ENCODE measurements at regions not wholly inside any gene's neighbourhood (a gene's known extent, or its start where the extent isn't known, plus 50 kb on each side); places are given as distances from the start of the nearest gene placed in this dataset.

DNA sequence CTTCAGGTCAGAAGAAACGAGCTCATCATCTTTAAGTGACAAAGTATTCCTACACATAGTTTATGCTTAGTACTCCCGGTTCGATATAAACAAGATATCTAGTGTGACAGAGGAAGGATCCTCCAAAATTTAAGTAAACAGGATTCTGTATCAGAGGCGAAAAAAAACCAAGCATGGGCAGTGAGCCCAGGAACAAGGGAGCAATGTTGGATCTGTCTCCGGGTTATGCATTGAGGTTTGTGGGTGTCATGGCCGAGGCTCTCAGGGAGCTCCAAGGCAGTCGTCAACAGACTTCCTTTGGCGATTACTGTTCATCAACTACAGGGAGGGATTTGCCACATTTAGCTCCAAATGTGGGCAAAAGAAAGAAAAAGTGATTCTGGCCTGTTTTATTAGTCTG, 319.5 kb downstream of the CBLN4 start:
- Histone ChIP-seq H3K27ac (ENCODE audit: low read depth) (no peak overlapping the region), H3K27me3 (ENCODE audit: insufficient read depth) (no peaks in the 10 kb centered on the region), H3K9me2 (ENCODE audit: insufficient read depth) (no peaks in the 10 kb centered on the region), H3F3A (replicated peaks; ENCODE audit: low read depth) (no peaks in the 10 kb centered on the region), H2AFZ (no peak overlapping the region), H3K36me3 (ENCODE audit: insufficient read depth) (0 out of 2 replicates have a peak, but pooled peaks cover 12% of the 10 kb centered on the region), H3K4me3 (no peak overlapping the region), H3K4me2 (no peak overlapping the region), H3K4me1 (ENCODE audit: insufficient read depth) (no peaks in the 10 kb centered on the region), H4K20me1 (replicated peaks; ENCODE audit: insufficient read depth) (no peaks in the 10 kb centered on the region), H3K79me2 (replicated peaks; ENCODE audit: insufficient read depth) (no peaks in the 10 kb centered on the region)
- TF ChIP-seq NANOG (IDR thresholded peaks at IDR 0.05; ENCODE audit: borderline replicate concordance): no peak
- TF ChIP-seq EZH2phosphoT487 (IDR thresholded peaks at IDR 0.05; ENCODE audit: unreplicated experiment): no peak
- no peak for TF ChIP-seq ZNF114 (CRISPR knock-in tag; IDR thresholded peaks at IDR 0.05)
- TF ChIP-seq, protein P1, sequence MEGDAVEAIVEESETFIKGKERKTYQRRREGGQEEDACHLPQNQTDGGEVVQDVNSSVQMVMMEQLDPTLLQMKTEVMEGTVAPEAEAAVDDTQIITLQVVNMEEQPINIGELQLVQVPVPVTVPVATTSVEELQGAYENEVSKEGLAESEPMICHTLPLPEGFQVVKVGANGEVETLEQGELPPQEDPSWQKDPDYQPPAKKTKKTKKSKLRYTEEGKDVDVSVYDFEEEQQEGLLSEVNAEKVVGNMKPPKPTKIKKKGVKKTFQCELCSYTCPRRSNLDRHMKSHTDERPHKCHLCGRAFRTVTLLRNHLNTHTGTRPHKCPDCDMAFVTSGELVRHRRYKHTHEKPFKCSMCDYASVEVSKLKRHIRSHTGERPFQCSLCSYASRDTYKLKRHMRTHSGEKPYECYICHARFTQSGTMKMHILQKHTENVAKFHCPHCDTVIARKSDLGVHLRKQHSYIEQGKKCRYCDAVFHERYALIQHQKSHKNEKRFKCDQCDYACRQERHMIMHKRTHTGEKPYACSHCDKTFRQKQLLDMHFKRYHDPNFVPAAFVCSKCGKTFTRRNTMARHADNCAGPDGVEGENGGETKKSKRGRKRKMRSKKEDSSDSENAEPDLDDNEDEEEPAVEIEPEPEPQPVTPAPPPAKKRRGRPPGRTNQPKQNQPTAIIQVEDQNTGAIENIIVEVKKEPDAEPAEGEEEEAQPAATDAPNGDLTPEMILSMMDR (conservative IDR thresholded peaks at IDR 0.05; ENCODE audit: low read depth in 2 of 2): no peak
- TF ChIP-seq, protein P2, sequence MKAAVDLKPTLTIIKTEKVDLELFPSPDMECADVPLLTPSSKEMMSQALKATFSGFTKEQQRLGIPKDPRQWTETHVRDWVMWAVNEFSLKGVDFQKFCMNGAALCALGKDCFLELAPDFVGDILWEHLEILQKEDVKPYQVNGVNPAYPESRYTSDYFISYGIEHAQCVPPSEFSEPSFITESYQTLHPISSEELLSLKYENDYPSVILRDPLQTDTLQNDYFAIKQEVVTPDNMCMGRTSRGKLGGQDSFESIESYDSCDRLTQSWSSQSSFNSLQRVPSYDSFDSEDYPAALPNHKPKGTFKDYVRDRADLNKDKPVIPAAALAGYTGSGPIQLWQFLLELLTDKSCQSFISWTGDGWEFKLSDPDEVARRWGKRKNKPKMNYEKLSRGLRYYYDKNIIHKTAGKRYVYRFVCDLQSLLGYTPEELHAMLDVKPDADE (IDR thresholded peaks at IDR 0.05): no peak
- no peak for TF ChIP-seq ZNF331 (CRISPR knock-in tag; IDR thresholded peaks at IDR 0.05; ENCODE audit: low read depth)
- no peak for TF ChIP-seq JUNB (IDR thresholded peaks at IDR 0.05; ENCODE audit: unreplicated experiment)
- TF ChIP-seq STAT1 (IDR thresholded peaks at IDR 0.05; ENCODE audit: unreplicated experiment): no peak
- DNase-seq (ENCODE audit: low spot score) (no peak), ATAC-seq (no peak)
- Mint-ChIP-seq H3K36me3 (ENCODE audit: low read depth) (peaks cover 32% of the 10 kb centered on the region), H3K4me3 (no peak overlapping the region), H3K27ac (no peak overlapping the region), H3K9me3 (peaks cover 98% of the 10 kb centered on the region), H3K27me3 (ENCODE audit: insufficient read depth, low read depth, poor library complexity) (peaks cover 2% of the 10 kb centered on the region), H3K4me1 (no peaks in the 10 kb centered on the region)

DNA sequence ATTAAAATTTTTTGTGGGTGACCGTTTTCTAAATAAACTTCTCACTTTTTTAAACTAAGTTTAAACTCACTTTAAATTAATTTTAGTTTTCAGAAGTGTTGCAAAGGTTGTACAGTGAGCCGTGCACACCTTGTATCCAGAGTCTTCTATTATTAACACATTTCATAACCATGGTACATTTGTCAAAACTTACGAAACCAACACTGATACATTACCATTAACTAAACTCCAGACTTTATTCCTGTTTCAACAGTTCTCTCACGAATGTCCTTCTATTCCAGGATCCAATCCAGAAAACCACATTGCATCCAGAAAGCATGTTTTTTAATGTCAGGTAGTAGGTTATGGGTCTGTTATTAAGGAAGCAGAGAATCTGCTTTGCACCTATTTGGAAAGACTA, 319.9 kb downstream of the CBLN4 start:
- Histone ChIP-seq H3K4me3 (no peak overlapping the region), H2AFZ (no peak overlapping the region), H3K27me3 (ENCODE audit: insufficient read depth) (no peaks in the 10 kb centered on the region), H3K36me3 (ENCODE audit: insufficient read depth) (0 out of 2 replicates have a peak, but pooled peaks cover 12% of the 10 kb centered on the region), H3K79me2 (replicated peaks; ENCODE audit: insufficient read depth) (no peaks in the 10 kb centered on the region), H4K20me1 (replicated peaks; ENCODE audit: insufficient read depth) (no peaks in the 10 kb centered on the region), H3K27ac (ENCODE audit: low read depth) (no peak overlapping the region), H3K4me1 (ENCODE audit: insufficient read depth) (no peaks in the 10 kb centered on the region), H3K9me2 (ENCODE audit: insufficient read depth) (no peaks in the 10 kb centered on the region), H3K4me2 (no peak overlapping the region), H3F3A (replicated peaks; ENCODE audit: low read depth) (no peaks in the 10 kb centered on the region)
- no peak for DNase-seq (ENCODE audit: low spot score)
- ATAC-seq: no peak
- peaks cover 29% of the 10 kb centered on the region for H3K36me3 Mint-ChIP-seq (ENCODE audit: low read depth)
- H3K9me3 Mint-ChIP-seq: peaks cover 98% of the 10 kb centered on the region
- H3K27ac Mint-ChIP-seq: no peak overlapping the region
- H3K27me3 Mint-ChIP-seq (ENCODE audit: insufficient read depth, low read depth, poor library complexity): peaks cover 2% of the 10 kb centered on the region
- no peak overlapping the region for H3K4me3 Mint-ChIP-seq
- no peaks in the 10 kb centered on the region for H3K4me1 Mint-ChIP-seq
- no peak for TF ChIP-seq EZH2phosphoT487 (IDR thresholded peaks at IDR 0.05; ENCODE audit: unreplicated experiment)
- TF ChIP-seq, protein P3, sequence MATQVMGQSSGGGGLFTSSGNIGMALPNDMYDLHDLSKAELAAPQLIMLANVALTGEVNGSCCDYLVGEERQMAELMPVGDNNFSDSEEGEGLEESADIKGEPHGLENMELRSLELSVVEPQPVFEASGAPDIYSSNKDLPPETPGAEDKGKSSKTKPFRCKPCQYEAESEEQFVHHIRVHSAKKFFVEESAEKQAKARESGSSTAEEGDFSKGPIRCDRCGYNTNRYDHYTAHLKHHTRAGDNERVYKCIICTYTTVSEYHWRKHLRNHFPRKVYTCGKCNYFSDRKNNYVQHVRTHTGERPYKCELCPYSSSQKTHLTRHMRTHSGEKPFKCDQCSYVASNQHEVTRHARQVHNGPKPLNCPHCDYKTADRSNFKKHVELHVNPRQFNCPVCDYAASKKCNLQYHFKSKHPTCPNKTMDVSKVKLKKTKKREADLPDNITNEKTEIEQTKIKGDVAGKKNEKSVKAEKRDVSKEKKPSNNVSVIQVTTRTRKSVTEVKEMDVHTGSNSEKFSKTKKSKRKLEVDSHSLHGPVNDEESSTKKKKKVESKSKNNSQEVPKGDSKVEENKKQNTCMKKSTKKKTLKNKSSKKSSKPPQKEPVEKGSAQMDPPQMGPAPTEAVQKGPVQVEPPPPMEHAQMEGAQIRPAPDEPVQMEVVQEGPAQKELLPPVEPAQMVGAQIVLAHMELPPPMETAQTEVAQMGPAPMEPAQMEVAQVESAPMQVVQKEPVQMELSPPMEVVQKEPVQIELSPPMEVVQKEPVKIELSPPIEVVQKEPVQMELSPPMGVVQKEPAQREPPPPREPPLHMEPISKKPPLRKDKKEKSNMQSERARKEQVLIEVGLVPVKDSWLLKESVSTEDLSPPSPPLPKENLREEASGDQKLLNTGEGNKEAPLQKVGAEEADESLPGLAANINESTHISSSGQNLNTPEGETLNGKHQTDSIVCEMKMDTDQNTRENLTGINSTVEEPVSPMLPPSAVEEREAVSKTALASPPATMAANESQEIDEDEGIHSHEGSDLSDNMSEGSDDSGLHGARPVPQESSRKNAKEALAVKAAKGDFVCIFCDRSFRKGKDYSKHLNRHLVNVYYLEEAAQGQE (IDR thresholded peaks at IDR 0.05; ENCODE audit: unreplicated experiment): no peak
- TF ChIP-seq JUNB (IDR thresholded peaks at IDR 0.05; ENCODE audit: unreplicated experiment): no peak
- no peak for TF ChIP-seq CREB1 (CRISPR knock-in tag; IDR thresholded peaks at IDR 0.05; ENCODE audit: low read depth)

Data from GM23338 (cell line).